Gastrocnemius medialis (tissue), 4 donors: ENCODE measurements at regions not wholly inside any gene's neighbourhood (a gene's known extent, or its start where the extent isn't known, plus 50 kb on each side); places are given as distances from the start of the nearest gene placed in this dataset.
"Not testable (repeated sequence)": the region's sequence is repeated elsewhere in the genome, so short reads cannot be mapped to it uniquely, and the experiment has no call there.

ENCODE experiments used
- ATAC-seq, 2 donors: fragments of 150-250 bp; one replicate each; pipeline ENCODE4 v1.9.1; 2016
- DNase-seq, 2 donors: peaks; one replicate each; pipeline ENCODE4 v3.0.0-alpha.2; 2019
- H3K27ac ChIP-seq, 4 donors: fragments of 200-600 bp; sonication (generic); 1 replicate in 1 of 4; 2 replicates in 3 of 4; pipeline ENCODE4 v1.5.1; 2016 to 2018; ENCODE audit warnings: mild to moderate bottlenecking in 2 of 4, moderate library complexity in 1 of 4
- H3K27me3 ChIP-seq, 3 donors: fragments of 200-600 bp; sonication (generic) in 2 of 3; 1 replicate in 1 of 3; 2 replicates in 2 of 3; pipeline versions ENCODE4 v1.5.1 to v1.6.0; 2016 to 2019; ENCODE audit warnings: mild to moderate bottlenecking in 1 of 3, moderate library complexity in 1 of 3
- H3K36me3 ChIP-seq, 2 donors: fragments of 200-600 bp; sonication (generic) in 1 of 2; one replicate each; pipeline ENCODE4 v1.5.1; 2017 to 2018
- H3K4me1 ChIP-seq, 2 donors: fragments of 200-600 bp; sonication (generic) in 1 of 2; one replicate each; pipeline ENCODE4 v1.5.1; 2016 to 2017; ENCODE audit warnings: mild to moderate bottlenecking in 2 of 2
- H3K4me3 ChIP-seq, 4 donors: fragments of 200-600 bp; sonication (generic) in 3 of 4; 1 replicate in 1 of 4; 2 replicates in 3 of 4; pipeline ENCODE4 v1.5.1; 2016 to 2019; ENCODE audit warnings: mild to moderate bottlenecking in 2 of 4
- H3K9me3 ChIP-seq, 3 donors: fragments of 200-600 bp; sonication (generic) in 2 of 3; 1 replicate in 1 of 3; 2 replicates in 2 of 3; pipeline ENCODE4 v1.5.1; 2016 to 2019
- CTCF ChIP-seq, 5 experiments: fragments of 450-650 bp in 3 of 5; fragments of 200-600 bp in 2 of 5; sonication (generic) in 2 of 5; IDR thresholded peaks in 4 of 5; conservative IDR thresholded peaks in 1 of 5; 1 replicate in 4 of 5; 2 replicates in 1 of 5; pipeline ENCODE4 v1.5.1; 2016 to 2019; ENCODE audit warnings: antibody characterized with exemption in 5 of 5, mild to moderate bottlenecking in 3 of 5, moderate library complexity in 3 of 5
- POLR2A ChIP-seq, 2 donors: fragments of 450-650 bp; IDR thresholded peaks; one replicate each; pipeline ENCODE4 v1.6.1; 2017; ENCODE audit warnings: antibody characterized with exemption in 2 of 2, mild to moderate bottlenecking in 2 of 2, moderate library complexity in 2 of 2
- in situ Hi-C, 4 donors: fragments of 200-750 bp; cut with MboI; loops; one replicate each; pipeline versions ENCODE4 v1.15.0 to v1.8.0; 2017; ENCODE audit warnings: low sequenced_read_pairs in 4 of 4
- intact Hi-C: fragments of 100-400 bp; cut with DNase I; formaldehyde crosslinking; loops from one replicate; pipeline ENCODE4 v1.15.1; 2023; ENCODE audit warnings: low total_unique reads

- intact Hi-C loops (no loop called here), in situ Hi-C loops (no loop called here)
- TF ChIP-seq POLR2A (IDR thresholded peaks at IDR 0.05) (no peak), CTCF (IDR thresholded peaks at IDR 0.05 in 4 of 5, conservative IDR thresholded peaks at IDR 0.05 in 1 of 5) (no peak)
- DNase-seq (no peak), ATAC-seq (no peak)
- no peaks in the 10 kb centered on the region for H3K9me3 ChIP-seq
- no peak overlapping the region for H3K27ac ChIP-seq
- no peak overlapping the region for H3K4me3 ChIP-seq
- no peaks in the 10 kb centered on the region for H3K4me1 ChIP-seq
- no peaks in the 10 kb centered on the region for H3K36me3 ChIP-seq
- H3K27me3 ChIP-seq, result peaks cover 0 to 12% (median 4%) of the 10 kb centered on the region in 3 donors
Measured at GRCh38 chr6:27777126-27777525, 135.1 kb downstream of the OR2B2 start.

GRCh38 chr6:27776504-27776903, 135.7 kb downstream of the OR2B2 start:
- in situ Hi-C loops (no loop called here), intact Hi-C loops (no loop called here)
- Histone ChIP-seq H3K27me3 (peaks cover 0 to 12% (median 4%) of the 10 kb centered on the region in 3 donors), H3K4me1 (no peaks in the 10 kb centered on the region), H3K9me3 (no peaks in the 10 kb centered on the region), H3K4me3 (no peak overlapping the region), H3K36me3 (no peaks in the 10 kb centered on the region), H3K27ac (no peak overlapping the region)
- TF ChIP-seq POLR2A (IDR thresholded peaks at IDR 0.05) (no peak), CTCF (IDR thresholded peaks at IDR 0.05 in 4 of 5, conservative IDR thresholded peaks at IDR 0.05 in 1 of 5) (no peak)
- DNase-seq, result no peak
- no peak for ATAC-seq

- ATAC-seq (no peak), DNase-seq (no peak)
- H3K9me3 ChIP-seq, result no peaks in the 10 kb centered on the region
- TF ChIP-seq CTCF (IDR thresholded peaks at IDR 0.05 in 4 of 5, conservative IDR thresholded peaks at IDR 0.05 in 1 of 5) (no peak), POLR2A (IDR thresholded peaks at IDR 0.05) (no peak)
- no peaks in the 10 kb centered on the region for H3K4me1 ChIP-seq
- no peaks in the 10 kb centered on the region for H3K36me3 ChIP-seq
- H3K27me3 ChIP-seq, result peaks cover 0 to 13% (median 11%) of the 10 kb centered on the region in 3 donors
- intact Hi-C loops (no loop called here), in situ Hi-C loops (no loop called here)
- no peak overlapping the region for H3K27ac ChIP-seq
- no peak overlapping the region for H3K4me3 ChIP-seq
Measured at GRCh38 chr6:27775796-27776184, 136.4 kb downstream of the OR2B2 start.

- DNase-seq, in situ Hi-C loops, intact Hi-C loops, H3K4me1 ChIP-seq, H3K9me3 ChIP-seq, ATAC-seq, H3K27ac ChIP-seq, H3K4me3 ChIP-seq, H3K36me3 ChIP-seq: not testable (repeated sequence)
- H3K27me3 ChIP-seq, result peaks cover 0 to 15% (median 14%) of the 10 kb centered on the region in 3 donors
Measured at GRCh38 chr6:27775138-27775795, 136.9 kb downstream of the OR2B2 start.

GRCh38 chr6:27774264-27774600, 138.0 kb downstream of the OR2B2 start:
- H3K4me3 ChIP-seq, intact Hi-C loops, ATAC-seq, H3K9me3 ChIP-seq, DNase-seq, H3K4me1 ChIP-seq, H3K36me3 ChIP-seq, H3K27ac ChIP-seq: not testable (repeated sequence)
- in situ Hi-C loops, result loop anchor here in 3 of 4 donors (5.0 to 25.0 kb wide), 3 partner anchors 113 to 262 kb away; a partner anchor contains a TSS
- peaks cover 0 to 16% (median 15%) of the 10 kb centered on the region in 3 donors for H3K27me3 ChIP-seq

GRCh38 chr6:27773542-27774263, 138.5 kb downstream of the OR2B2 start:
- H3K27ac ChIP-seq, H3K9me3 ChIP-seq, DNase-seq, H3K4me3 ChIP-seq, intact Hi-C loops, H3K36me3 ChIP-seq, ATAC-seq, H3K4me1 ChIP-seq: not testable (repeated sequence)
- in situ Hi-C loops, result loop anchor here in 3 of 4 donors (5.0 to 25.0 kb wide), 3 partner anchors 114 to 261 kb away; a partner anchor contains a TSS
- H3K27me3 ChIP-seq, result peaks cover 0 to 20% (median 15%) of the 10 kb centered on the region in 3 donors
